ENCODE measurements at regions not wholly inside any gene's neighbourhood (a gene's known extent, or its start where the extent isn't known, plus 50 kb on each side); places are given as distances from the start of the nearest gene placed in this dataset.

GRCh38 chr2:219728991-219729487 is 101.6 kb downstream of the SLC4A3 start:
- Histone ChIP-seq H3K9me3 (no peaks in the 10 kb centered on the region), H3K36me3 (no peaks in the 10 kb centered on the region), H3K4me3 (no peak overlapping the region), H3K27ac (no peak overlapping the region), H3K4me1 (no peaks in the 10 kb centered on the region), H3K27me3 (peaks cover 4% of the 10 kb centered on the region)
- ATAC-seq (no peak), DNase-seq (no peak)
- intact Hi-C loops (cut with DNase I): no loop called here
- TF ChIP-seq CTCF (IDR thresholded peaks at IDR 0.05): no peak

GRCh38 chr2:219731173-219731572 is 103.7 kb downstream of the SLC4A3 start:
- H3K4me3 ChIP-seq: no peak overlapping the region
- H3K4me1 ChIP-seq: no peaks in the 10 kb centered on the region
- DNase-seq: no peak
- no peak for ATAC-seq
- H3K27ac ChIP-seq: no peak overlapping the region
- intact Hi-C loops (cut with DNase I): no loop called here
- no peaks in the 10 kb centered on the region for H3K36me3 ChIP-seq
- H3K27me3 ChIP-seq: peaks cover 4% of the 10 kb centered on the region
- no peaks in the 10 kb centered on the region for H3K9me3 ChIP-seq
- TF ChIP-seq CTCF (IDR thresholded peaks at IDR 0.05): no peak

- ATAC-seq: no peak
- H3K4me1 ChIP-seq: no peaks in the 10 kb centered on the region
- no peaks in the 10 kb centered on the region for H3K9me3 ChIP-seq
- intact Hi-C loops (cut with DNase I): no loop called here
- H3K27ac ChIP-seq: no peak overlapping the region
- no peak for TF ChIP-seq CTCF (IDR thresholded peaks at IDR 0.05)
- H3K27me3 ChIP-seq: peaks cover 4% of the 10 kb centered on the region
- no peaks in the 10 kb centered on the region for H3K36me3 ChIP-seq
- DNase-seq: no peak
- no peak overlapping the region for H3K4me3 ChIP-seq
Measured at GRCh38 chr2:219733106-219733505, 105.7 kb downstream of the SLC4A3 start.

GRCh38 chr2:219733746-219734145 is 106.3 kb downstream of the SLC4A3 start:
- DNase-seq (no peak), ATAC-seq (no peak)
- Histone ChIP-seq H3K4me3 (no peak overlapping the region), H3K4me1 (no peaks in the 10 kb centered on the region), H3K27ac (no peak overlapping the region), H3K9me3 (no peaks in the 10 kb centered on the region), H3K27me3 (peaks cover 4% of the 10 kb centered on the region), H3K36me3 (no peaks in the 10 kb centered on the region)
- intact Hi-C loops (cut with DNase I): no loop called here
- no peak for TF ChIP-seq CTCF (IDR thresholded peaks at IDR 0.05)

- intact Hi-C loops (cut with DNase I): no loop called here
- ATAC-seq (peak; percentile 66), DNase-seq (no peak)
- Histone ChIP-seq H3K36me3 (no peaks in the 10 kb centered on the region), H3K27ac (no peak overlapping the region), H3K9me3 (no peaks in the 10 kb centered on the region), H3K4me3 (no peak overlapping the region), H3K4me1 (no peaks in the 10 kb centered on the region), H3K27me3 (peaks cover 4% of the 10 kb centered on the region)
- peak; percentile 49 for TF ChIP-seq CTCF (IDR thresholded peaks at IDR 0.05)
Measured at GRCh38 chr2:219736209-219736608, 108.8 kb downstream of the SLC4A3 start.

- Histone ChIP-seq H3K27me3 (peaks cover 4% of the 10 kb centered on the region), H3K27ac (no peak overlapping the region), H3K4me1 (no peaks in the 10 kb centered on the region), H3K4me3 (no peak overlapping the region), H3K36me3 (no peaks in the 10 kb centered on the region), H3K9me3 (no peaks in the 10 kb centered on the region)
- ATAC-seq (no peak), DNase-seq (no peak)
- intact Hi-C loops (cut with DNase I): no loop called here
- no peak for TF ChIP-seq CTCF (IDR thresholded peaks at IDR 0.05)
Measured at GRCh38 chr2:219737270-219737691, 109.9 kb downstream of the SLC4A3 start.

Measured in upper lobe of right lung (tissue), 1 donor.